ENCODE measurements at regions not wholly inside any gene's neighbourhood (a gene's known extent, or its start where the extent isn't known, plus 50 kb on each side); places are given as distances from the start of the nearest gene placed in this dataset.

- no peak for DNase-seq (ENCODE audit: low read depth, low spot score)
- no peak overlapping the region for H3K27ac ChIP-seq (ENCODE audit: low read depth, low read length)
- ChIA-PET CTCF (interaction anchor here (2.4 kb wide), 1 partner anchor 486 kb away, joined by 6 read pairs; no protein-coding TSS in a partner anchor), POLR2A (no interaction called here)
- no peak overlapping the region for H3K4me3 ChIP-seq (ENCODE audit: low read depth, low read length)
- peaks cover 2% of the 10 kb centered on the region for H3K27me3 ChIP-seq (ENCODE audit: control insufficient read depth, insufficient read depth, low read length)
- no peaks in the 10 kb centered on the region for H3K9me3 ChIP-seq (ENCODE audit: control insufficient read depth, insufficient read depth, low read length)
- TF ChIP-seq, protein P1, sequence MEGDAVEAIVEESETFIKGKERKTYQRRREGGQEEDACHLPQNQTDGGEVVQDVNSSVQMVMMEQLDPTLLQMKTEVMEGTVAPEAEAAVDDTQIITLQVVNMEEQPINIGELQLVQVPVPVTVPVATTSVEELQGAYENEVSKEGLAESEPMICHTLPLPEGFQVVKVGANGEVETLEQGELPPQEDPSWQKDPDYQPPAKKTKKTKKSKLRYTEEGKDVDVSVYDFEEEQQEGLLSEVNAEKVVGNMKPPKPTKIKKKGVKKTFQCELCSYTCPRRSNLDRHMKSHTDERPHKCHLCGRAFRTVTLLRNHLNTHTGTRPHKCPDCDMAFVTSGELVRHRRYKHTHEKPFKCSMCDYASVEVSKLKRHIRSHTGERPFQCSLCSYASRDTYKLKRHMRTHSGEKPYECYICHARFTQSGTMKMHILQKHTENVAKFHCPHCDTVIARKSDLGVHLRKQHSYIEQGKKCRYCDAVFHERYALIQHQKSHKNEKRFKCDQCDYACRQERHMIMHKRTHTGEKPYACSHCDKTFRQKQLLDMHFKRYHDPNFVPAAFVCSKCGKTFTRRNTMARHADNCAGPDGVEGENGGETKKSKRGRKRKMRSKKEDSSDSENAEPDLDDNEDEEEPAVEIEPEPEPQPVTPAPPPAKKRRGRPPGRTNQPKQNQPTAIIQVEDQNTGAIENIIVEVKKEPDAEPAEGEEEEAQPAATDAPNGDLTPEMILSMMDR (IDR thresholded peaks at IDR 0.05; ENCODE audit: low read depth, low read length): no peak
Measured at GRCh38 chr10:29150010-29150409, 138.9 kb upstream of the LYZL1 start.

GRCh38 chr10:29151005-29151404 lies 137.9 kb upstream of the LYZL1 start:
- Histone ChIP-seq H3K4me3 (ENCODE audit: low read depth, low read length) (no peak overlapping the region), H3K9me3 (ENCODE audit: control insufficient read depth, insufficient read depth, low read length) (no peaks in the 10 kb centered on the region), H3K27me3 (ENCODE audit: control insufficient read depth, insufficient read depth, low read length) (peaks cover 2% of the 10 kb centered on the region), H3K27ac (ENCODE audit: low read depth, low read length) (no peak overlapping the region)
- TF ChIP-seq, protein P1 (IDR thresholded peaks at IDR 0.05; ENCODE audit: low read depth, low read length): no peak
- ChIA-PET POLR2A (no interaction called here), CTCF (no interaction called here)
- no peak for DNase-seq (ENCODE audit: low read depth, low spot score)

GRCh38 chr10:29157321-29157720 lies 131.5 kb upstream of the LYZL1 start:
- DNase-seq (ENCODE audit: low read depth, low spot score): no peak
- Histone ChIP-seq H3K9me3 (ENCODE audit: control insufficient read depth, insufficient read depth, low read length) (no peaks in the 10 kb centered on the region), H3K27ac (ENCODE audit: low read depth, low read length) (no peak overlapping the region), H3K27me3 (ENCODE audit: control insufficient read depth, insufficient read depth, low read length) (no peaks in the 10 kb centered on the region), H3K4me3 (ENCODE audit: low read depth, low read length) (no peak overlapping the region)
- TF ChIP-seq, protein P1 (IDR thresholded peaks at IDR 0.05; ENCODE audit: low read depth, low read length): no peak
- POLR2A ChIA-PET: no interaction called here
- CTCF ChIA-PET: interaction anchor here (1.7 to 2.0 kb wide), 2 partner anchors 28 to 147 kb away, joined by 5 to 7 read pairs; no protein-coding TSS in a partner anchor

- no peaks in the 10 kb centered on the region for H3K9me3 ChIP-seq (ENCODE audit: control insufficient read depth, insufficient read depth, low read length)
- H3K27ac ChIP-seq (ENCODE audit: low read depth, low read length): no peak overlapping the region
- H3K27me3 ChIP-seq (ENCODE audit: control insufficient read depth, insufficient read depth, low read length): no peaks in the 10 kb centered on the region
- no peak for DNase-seq (ENCODE audit: low read depth, low spot score)
- TF ChIP-seq, protein P1 (IDR thresholded peaks at IDR 0.05; ENCODE audit: low read depth, low read length): no peak
- no peak overlapping the region for H3K4me3 ChIP-seq (ENCODE audit: low read depth, low read length)
- POLR2A ChIA-PET: no interaction called here
- CTCF ChIA-PET: interaction anchor here (1.2 to 2.0 kb wide), 2 partner anchors 29 to 530 kb away, joined by 3 to 7 read pairs; no protein-coding TSS in a partner anchor
Measured at GRCh38 chr10:29158066-29158465, 130.8 kb upstream of the LYZL1 start.

DNA sequence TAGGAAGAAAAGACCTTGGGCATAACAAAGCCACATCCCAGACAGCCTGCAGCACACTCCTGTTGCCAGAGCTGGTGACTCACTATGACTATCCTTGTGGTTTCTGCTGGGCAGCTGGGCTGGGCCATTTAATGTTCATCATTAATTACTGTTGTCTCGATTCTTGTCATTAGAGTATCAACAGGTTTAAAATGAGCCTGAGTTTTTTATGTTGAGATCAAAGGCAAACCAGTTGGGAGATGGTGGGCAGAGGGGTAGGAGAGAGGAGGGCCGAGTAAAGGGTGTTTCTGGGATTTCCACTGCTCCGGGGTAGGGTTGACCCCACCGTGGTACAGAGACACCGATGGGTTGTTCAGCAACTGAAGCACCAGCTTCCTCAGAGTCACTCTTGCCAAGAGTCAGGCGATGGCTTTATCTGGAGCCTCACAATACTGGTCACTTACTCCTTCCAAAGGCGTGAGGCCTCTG lies 128.7 kb upstream of the LYZL1 start:
- no peak for DNase-seq (ENCODE audit: low read depth, low spot score)
- H3K4me3 ChIP-seq (ENCODE audit: low read depth, low read length): no peak overlapping the region
- ChIA-PET CTCF (no interaction called here), POLR2A (interaction anchor here (0.6 kb wide), 1 partner anchor 242 kb away, joined by 5 read pairs; no protein-coding TSS in a partner anchor)
- H3K27ac ChIP-seq (ENCODE audit: low read depth, low read length): no peak overlapping the region
- H3K9me3 ChIP-seq (ENCODE audit: control insufficient read depth, insufficient read depth, low read length): no peaks in the 10 kb centered on the region
- H3K27me3 ChIP-seq (ENCODE audit: control insufficient read depth, insufficient read depth, low read length): no peaks in the 10 kb centered on the region
- TF ChIP-seq, protein P1 (IDR thresholded peaks at IDR 0.05; ENCODE audit: low read depth, low read length): no peak
